Stimulated activated CD4-positive, alpha-beta T cell treated with anti-CD3 and anti-CD28 coated beads, Interleukin-1b, Interleukin-23, amount 100 ng/mL, for 48 hours (primary cell): ENCODE measurements at regions not wholly inside any gene's neighbourhood (a gene's known extent, or its start where the extent isn't known, plus 50 kb on each side); places are given as distances from the start of the nearest gene placed in this dataset.
A peak's percentile ranks its signal among the peaks of the same experiment; 100 is the strongest.

Experiments used
- DNase-seq: peaks from one replicate; pipeline ENCODE4 v3.0.0-alpha.2; 2020

GRCh38 chr9:87122947-87123685, 175.8 kb upstream of the GAS1 start:
- peak; percentile 9 for DNase-seq

- DNase-seq: no peak
These were observed 176.5 kb upstream of the GAS1 start for GRCh38 chr9:87123830-87124229.

GRCh38 chr9:87125819-87126218, 178.5 kb upstream of the GAS1 start:
- DNase-seq: no peak

- DNase-seq: no peak
These were observed 180.2 kb upstream of the GAS1 start for GRCh38 chr9:87127543-87127942.

GRCh38 chr9:87127978-87128614, 180.8 kb upstream of the GAS1 start:
- no peak for DNase-seq

GRCh38 chr9:87128844-87129493, 181.7 kb upstream of the GAS1 start:
- no peak for DNase-seq

- DNase-seq: no peak
These were observed 187.8 kb upstream of the GAS1 start for GRCh38 chr9:87135074-87135473.

GRCh38 chr9:87137718-87138117, 190.4 kb upstream of the GAS1 start:
- DNase-seq: no peak

- DNase-seq: no peak
These were observed 191.1 kb upstream of the GAS1 start for GRCh38 chr9:87138128-87139040.

- no peak for DNase-seq
These were observed 191.9 kb upstream of the GAS1 start for GRCh38 chr9:87139099-87139730.

- no peak for DNase-seq
These were observed 192.8 kb upstream of the GAS1 start for GRCh38 chr9:87140142-87140541.

- DNase-seq: no peak
These were observed 193.4 kb upstream of the GAS1 start for GRCh38 chr9:87140605-87141109.

GRCh38 chr9:87141124-87141523, 193.8 kb upstream of the GAS1 start:
- no peak for DNase-seq

- DNase-seq: no peak
These were observed 199.6 kb upstream of the GAS1 start for GRCh38 chr9:87146933-87147332.

GRCh38 chr9:87147839-87148238, 200.5 kb upstream of the GAS1 start:
- no peak for DNase-seq

- no peak for DNase-seq
These were observed 201.2 kb upstream of the GAS1 start for GRCh38 chr9:87148331-87149104.

- DNase-seq: no peak
These were observed 202.5 kb upstream of the GAS1 start for GRCh38 chr9:87149799-87150198.

- DNase-seq: no peak
These were observed 204.9 kb upstream of the GAS1 start for GRCh38 chr9:87152256-87152655.

GRCh38 chr9:87156247-87156646, 208.9 kb upstream of the GAS1 start:
- no peak for DNase-seq

GRCh38 chr9:87157366-87158031, 210.2 kb upstream of the GAS1 start:
- DNase-seq: no peak

GRCh38 chr9:87158765-87159164, 211.5 kb upstream of the GAS1 start:
- DNase-seq: no peak
